HL-60 (cell line): ENCODE measurements at regions not wholly inside any gene's neighbourhood (a gene's known extent, or its start where the extent isn't known, plus 50 kb on each side); places are given as distances from the start of the nearest gene placed in this dataset.

Experiments
- DNase-seq, 2 experiments: peaks; one replicate each; pipeline ENCODE4 v3.0.0-alpha.2; 2010 to 2020; ENCODE audit warnings: low read depth in 1 of 2, low spot score in 1 of 2
- H3K27ac ChIP-seq: fragments of 250-450 bp; sonication (Bioruptor Pico); replicated peaks from 2 replicates; pipeline ENCODE4 v1.5.1; 2020; ENCODE audit warnings: mild to moderate bottlenecking, moderate library complexity
- H3K27me3 ChIP-seq: fragments of 250-450 bp; sonication (Bioruptor Pico); 2 replicates; pipeline ENCODE4 v1.5.1; 2021; ENCODE audit warnings: mild to moderate bottlenecking, moderate library complexity; ENCODE audit not compliant: insufficient read depth, poor library complexity, severe bottlenecking
- H3K4me3 ChIP-seq: replicated peaks from 2 replicates; pipeline ENCODE4 v1.5.1; 2011; ENCODE audit warnings: mild to moderate bottlenecking, control low read depth, low read length; ENCODE audit not compliant: insufficient read depth
- GABPA ChIP-seq: IDR thresholded peaks from 2 replicates; pipeline ENCODE4 v1.6.1; 2012; ENCODE audit warnings: low read depth
- POLR2AphosphoS5 ChIP-seq: IDR thresholded peaks from 2 replicates; pipeline ENCODE4 v1.6.1; 2012; ENCODE audit warnings: low read depth
- SPI1 ChIP-seq: IDR thresholded peaks from 2 replicates; pipeline ENCODE4 v1.6.1; 2012; ENCODE audit warnings: low read depth, mild to moderate bottlenecking, borderline replicate concordance
- TF ChIP-seq, protein P1 (sequence below): IDR thresholded peaks from 2 replicates; pipeline ENCODE4 v1.6.1; 2012; ENCODE audit warnings: low read depth; ENCODE audit not compliant: insufficient replicate concordance
- TF ChIP-seq, protein P2 (sequence below): IDR thresholded peaks from one replicate; pipeline ENCODE4 v1.5.1; 2011; ENCODE audit warnings: low read length, control low read depth, inconsistent platforms; ENCODE audit not compliant: insufficient read depth

DNA sequence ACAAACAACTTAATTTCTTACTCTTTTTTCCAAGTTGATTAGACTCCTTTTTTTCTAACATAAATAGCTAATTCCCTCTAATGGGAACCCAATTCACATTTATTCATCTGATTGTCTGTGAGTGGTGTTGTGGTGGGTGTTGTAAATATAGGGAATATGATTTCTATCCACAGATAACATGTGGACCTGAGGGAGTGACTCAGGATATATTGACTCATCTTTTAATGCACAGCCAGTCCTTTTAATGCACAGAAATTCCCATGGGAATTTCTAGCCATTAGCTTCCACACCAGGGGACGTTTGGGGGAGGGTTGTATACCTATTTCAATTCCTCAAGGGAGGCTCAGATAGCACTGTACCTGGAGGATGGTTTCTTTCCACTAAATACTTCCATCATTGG, 1339.6 kb upstream of the LRRTM1 start:
- H3K27ac ChIP-seq, result no peak overlapping the region
- TF ChIP-seq POLR2AphosphoS5, result no peak
- TF ChIP-seq, protein P1, sequence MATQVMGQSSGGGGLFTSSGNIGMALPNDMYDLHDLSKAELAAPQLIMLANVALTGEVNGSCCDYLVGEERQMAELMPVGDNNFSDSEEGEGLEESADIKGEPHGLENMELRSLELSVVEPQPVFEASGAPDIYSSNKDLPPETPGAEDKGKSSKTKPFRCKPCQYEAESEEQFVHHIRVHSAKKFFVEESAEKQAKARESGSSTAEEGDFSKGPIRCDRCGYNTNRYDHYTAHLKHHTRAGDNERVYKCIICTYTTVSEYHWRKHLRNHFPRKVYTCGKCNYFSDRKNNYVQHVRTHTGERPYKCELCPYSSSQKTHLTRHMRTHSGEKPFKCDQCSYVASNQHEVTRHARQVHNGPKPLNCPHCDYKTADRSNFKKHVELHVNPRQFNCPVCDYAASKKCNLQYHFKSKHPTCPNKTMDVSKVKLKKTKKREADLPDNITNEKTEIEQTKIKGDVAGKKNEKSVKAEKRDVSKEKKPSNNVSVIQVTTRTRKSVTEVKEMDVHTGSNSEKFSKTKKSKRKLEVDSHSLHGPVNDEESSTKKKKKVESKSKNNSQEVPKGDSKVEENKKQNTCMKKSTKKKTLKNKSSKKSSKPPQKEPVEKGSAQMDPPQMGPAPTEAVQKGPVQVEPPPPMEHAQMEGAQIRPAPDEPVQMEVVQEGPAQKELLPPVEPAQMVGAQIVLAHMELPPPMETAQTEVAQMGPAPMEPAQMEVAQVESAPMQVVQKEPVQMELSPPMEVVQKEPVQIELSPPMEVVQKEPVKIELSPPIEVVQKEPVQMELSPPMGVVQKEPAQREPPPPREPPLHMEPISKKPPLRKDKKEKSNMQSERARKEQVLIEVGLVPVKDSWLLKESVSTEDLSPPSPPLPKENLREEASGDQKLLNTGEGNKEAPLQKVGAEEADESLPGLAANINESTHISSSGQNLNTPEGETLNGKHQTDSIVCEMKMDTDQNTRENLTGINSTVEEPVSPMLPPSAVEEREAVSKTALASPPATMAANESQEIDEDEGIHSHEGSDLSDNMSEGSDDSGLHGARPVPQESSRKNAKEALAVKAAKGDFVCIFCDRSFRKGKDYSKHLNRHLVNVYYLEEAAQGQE, result no peak
- no peak for TF ChIP-seq GABPA
- no peak for TF ChIP-seq SPI1
- TF ChIP-seq, protein P2, sequence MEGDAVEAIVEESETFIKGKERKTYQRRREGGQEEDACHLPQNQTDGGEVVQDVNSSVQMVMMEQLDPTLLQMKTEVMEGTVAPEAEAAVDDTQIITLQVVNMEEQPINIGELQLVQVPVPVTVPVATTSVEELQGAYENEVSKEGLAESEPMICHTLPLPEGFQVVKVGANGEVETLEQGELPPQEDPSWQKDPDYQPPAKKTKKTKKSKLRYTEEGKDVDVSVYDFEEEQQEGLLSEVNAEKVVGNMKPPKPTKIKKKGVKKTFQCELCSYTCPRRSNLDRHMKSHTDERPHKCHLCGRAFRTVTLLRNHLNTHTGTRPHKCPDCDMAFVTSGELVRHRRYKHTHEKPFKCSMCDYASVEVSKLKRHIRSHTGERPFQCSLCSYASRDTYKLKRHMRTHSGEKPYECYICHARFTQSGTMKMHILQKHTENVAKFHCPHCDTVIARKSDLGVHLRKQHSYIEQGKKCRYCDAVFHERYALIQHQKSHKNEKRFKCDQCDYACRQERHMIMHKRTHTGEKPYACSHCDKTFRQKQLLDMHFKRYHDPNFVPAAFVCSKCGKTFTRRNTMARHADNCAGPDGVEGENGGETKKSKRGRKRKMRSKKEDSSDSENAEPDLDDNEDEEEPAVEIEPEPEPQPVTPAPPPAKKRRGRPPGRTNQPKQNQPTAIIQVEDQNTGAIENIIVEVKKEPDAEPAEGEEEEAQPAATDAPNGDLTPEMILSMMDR, result no peak
- no peaks in the 10 kb centered on the region for H3K27me3 ChIP-seq
- H3K4me3 ChIP-seq, result no peak overlapping the region
- no peak for DNase-seq

DNA sequence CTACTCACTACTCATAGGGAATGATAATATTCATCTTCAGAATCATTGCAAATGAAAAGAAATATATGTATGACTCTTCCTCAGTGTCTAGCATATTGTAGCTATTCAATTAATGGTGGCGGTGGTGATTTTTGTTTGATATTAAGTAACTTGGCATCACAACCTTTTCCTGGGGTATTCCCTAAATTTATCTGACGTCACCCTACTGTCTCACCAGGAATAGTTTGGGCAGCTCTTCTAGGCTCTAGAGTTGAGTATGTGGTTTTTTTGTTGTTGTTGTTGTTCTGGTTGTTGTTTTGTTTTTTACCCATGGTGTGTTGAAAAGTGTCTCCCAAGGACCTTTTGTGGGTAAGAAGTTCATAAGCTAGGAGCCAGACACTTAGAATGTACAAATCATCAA, 1320.3 kb upstream of the LRRTM1 start:
- H3K4me3 ChIP-seq, result no peak overlapping the region
- H3K27ac ChIP-seq, result no peak overlapping the region
- TF ChIP-seq GABPA (no peak), POLR2AphosphoS5 (no peak), SPI1 (no peak)
- TF ChIP-seq, protein P2, result no peak
- TF ChIP-seq, protein P1, result no peak
- H3K27me3 ChIP-seq, result no peaks in the 10 kb centered on the region
- no peak for DNase-seq

DNA sequence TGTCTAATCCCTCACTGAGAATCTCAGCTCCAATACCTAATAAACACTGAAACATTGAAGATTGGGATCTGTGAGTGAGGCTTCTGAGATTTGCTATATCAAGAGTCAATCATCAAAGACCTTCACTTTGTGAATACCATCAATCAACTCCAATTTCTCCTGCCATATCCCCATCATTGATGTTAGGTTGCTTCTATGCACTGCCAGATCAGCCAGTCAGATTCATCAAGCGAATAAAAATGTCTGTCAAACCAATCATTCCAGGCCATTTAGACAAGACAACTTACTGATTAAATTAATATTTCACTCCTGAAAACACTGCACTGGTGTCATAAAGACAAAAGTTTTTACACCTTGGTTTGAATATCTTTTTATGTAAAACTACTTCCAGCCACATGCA, 1295.5 kb upstream of the LRRTM1 start:
- DNase-seq, result no peak
- TF ChIP-seq POLR2AphosphoS5 (no peak), SPI1 (no peak), GABPA (no peak)
- TF ChIP-seq, protein P2, result no peak
- TF ChIP-seq, protein P1, result no peak
- Histone ChIP-seq H3K27me3 (no peaks in the 10 kb centered on the region), H3K27ac (no peak overlapping the region), H3K4me3 (no peak overlapping the region)
